HEK293 (cell line): ENCODE measurements at regions not wholly inside any gene's neighbourhood (a gene's known extent, or its start where the extent isn't known, plus 50 kb on each side); places are given as distances from the start of the nearest gene placed in this dataset.

Source experiments
- CTCF ChIA-PET: fragments of 350-600 bp; formaldehyde crosslinking; extraction: SDS; loops from one replicate; lab custom pipeline; 2021; ENCODE audit warnings: antibody characterized with exemption; lab: Yijun Ruan, JAX
- POLR2A ChIA-PET: fragments of 300-600 bp; formaldehyde crosslinking; extraction: SDS; loops from one replicate; lab custom pipeline; 2020; ENCODE audit warnings: antibody characterized with exemption, inconsistent platforms; lab: Yijun Ruan, JAX
- H3K27ac ChIP-seq: fragments of 200-500 bp; sonication (Bioruptor generic); 2 replicates; pipeline ENCODE4 v1.5.1; 2014; ENCODE audit warnings: low read depth, low read length, control low read depth, inconsistent platforms; ENCODE audit errors: extremely low read depth
- H3K36me3 ChIP-seq, 2 experiments: fragments of 200-500 bp in 1 of 2; sonication (Bioruptor generic) in 1 of 2; 1 replicate in 1 of 2; 2 replicates in 1 of 2; pipeline ENCODE4 v1.5.1; 2014 to 2017; ENCODE audit warnings: inconsistent platforms in 2 of 2, low read length in 2 of 2; ENCODE audit not compliant: control insufficient read depth in 2 of 2, insufficient read depth in 1 of 2
- H3K4me1 ChIP-seq: fragments of 200-500 bp; sonication (Bioruptor generic); 2 replicates; pipeline ENCODE4 v1.5.1; 2014; ENCODE audit warnings: mild to moderate bottlenecking, low read length, inconsistent platforms; ENCODE audit not compliant: control insufficient read depth, insufficient read depth
- H3K4me3 ChIP-seq: 2 replicates; pipeline ENCODE4 v1.5.1; 2011; ENCODE audit warnings: low read depth, mild to moderate bottlenecking, control low read depth, low read length, moderate library complexity
- H3K9me3 ChIP-seq: fragments of 200-500 bp; sonication (Bioruptor generic); 2 replicates; pipeline ENCODE4 v1.5.1; 2014; ENCODE audit warnings: low read depth, low read length, inconsistent platforms; ENCODE audit not compliant: control insufficient read depth, insufficient read depth
- AEBP2 ChIP-seq: fragments of 450-650 bp; formaldehyde crosslinking; IDR thresholded peaks from 2 replicates; pipeline ENCODE4 v1.5.1; 2016; ENCODE audit warnings: missing biosample characterization, missing genetic modification characterization, borderline replicate concordance
- ELK4 ChIP-seq: IDR thresholded peaks from 2 replicates; pipeline ENCODE4 v1.6.1; 2011; ENCODE audit warnings: mild to moderate bottlenecking, low read depth, low read length, borderline replicate concordance
- GLI4 ChIP-seq: fragments of 450-650 bp; formaldehyde crosslinking; IDR thresholded peaks from 2 replicates; pipeline ENCODE4 v1.5.1; 2016; ENCODE audit warnings: missing biosample characterization, missing genetic modification characterization
- INSM2 ChIP-seq: fragments of 450-650 bp; formaldehyde crosslinking; IDR thresholded peaks from 2 replicates; pipeline ENCODE4 v1.5.1; 2016; ENCODE audit warnings: missing biosample characterization, missing genetic modification characterization
- SP3 ChIP-seq: fragments of 450-650 bp; formaldehyde crosslinking; IDR thresholded peaks from 2 replicates; pipeline ENCODE4 v1.5.1; 2016; ENCODE audit warnings: missing biosample characterization, missing genetic modification characterization
- ZNF10 ChIP-seq: fragments of 450-650 bp; formaldehyde crosslinking; IDR thresholded peaks from 2 replicates; pipeline ENCODE4 v1.5.1; 2017; ENCODE audit warnings: missing biosample characterization, missing genetic modification characterization
- ZNF140 ChIP-seq: fragments of 450-650 bp; formaldehyde crosslinking; IDR thresholded peaks from 2 replicates; pipeline ENCODE4 v1.5.1; 2016; ENCODE audit warnings: missing biosample characterization, missing genetic modification characterization
- ZNF174 ChIP-seq: fragments of 450-650 bp; formaldehyde crosslinking; IDR thresholded peaks from 2 replicates; pipeline ENCODE4 v1.5.0; 2017; ENCODE audit warnings: missing biosample characterization, mild to moderate bottlenecking, missing genetic modification characterization
- ZNF26 ChIP-seq: fragments of 450-650 bp; formaldehyde crosslinking; IDR thresholded peaks from 2 replicates; pipeline ENCODE4 v1.5.1; 2016; ENCODE audit warnings: missing biosample characterization, missing genetic modification characterization
- ZNF530 ChIP-seq: fragments of 450-650 bp; formaldehyde crosslinking; IDR thresholded peaks from 2 replicates; pipeline ENCODE4 v1.5.1; 2016; ENCODE audit warnings: low read depth, missing biosample characterization, missing genetic modification characterization
- ZNF571 ChIP-seq: fragments of 450-650 bp; formaldehyde crosslinking; IDR thresholded peaks from 2 replicates; pipeline ENCODE4 v1.5.0; 2017; ENCODE audit warnings: missing biosample characterization, missing genetic modification characterization
- ZNF664 ChIP-seq: fragments of 450-650 bp; formaldehyde crosslinking; IDR thresholded peaks from 2 replicates; pipeline ENCODE4 v1.5.1; 2016; ENCODE audit warnings: missing biosample characterization, missing genetic modification characterization
- ZNF777 ChIP-seq: fragments of 450-650 bp; formaldehyde crosslinking; IDR thresholded peaks from 2 replicates; pipeline ENCODE4 v1.5.1; 2017; ENCODE audit warnings: missing biosample characterization, missing genetic modification characterization, borderline replicate concordance
- ZNF837 ChIP-seq: fragments of 450-650 bp; formaldehyde crosslinking; IDR thresholded peaks from 2 replicates; pipeline ENCODE4 v1.5.1; 2016; ENCODE audit warnings: missing biosample characterization, missing genetic modification characterization

GRCh38 chr1:88060112-88060673, 623.9 kb upstream of the PKN2 start:
- no peak for TF ChIP-seq AEBP2 (tag by site-specific recombination)
- no peak for TF ChIP-seq ZNF140 (tag by site-specific recombination)
- Histone ChIP-seq H3K36me3 (no peaks in the 10 kb centered on the region), H3K27ac (no peak overlapping the region), H3K4me3 (no peak overlapping the region), H3K9me3 (no peaks in the 10 kb centered on the region), H3K4me1 (no peaks in the 10 kb centered on the region)
- CTCF ChIA-PET = interaction anchor here (0.8 to 3.6 kb wide), 9 partner anchors 8 to 775 kb away, joined by 3 to 12 read pairs (median 3); no protein-coding TSS in a partner anchor
- POLR2A ChIA-PET = no interaction called here

GRCh38 chr1:88060750-88061491, 623.2 kb upstream of the PKN2 start:
- TF ChIP-seq ZNF530 (tag by site-specific recombination) (no peak), ZNF26 (tag by site-specific recombination) (no peak), ZNF10 (tag by site-specific recombination) (no peak), ZNF777 (tag by site-specific recombination) (no peak), INSM2 (tag by site-specific recombination) (no peak), ZNF664 (no peak), ELK4 (no peak), GLI4 (tag by site-specific recombination) (no peak), SP3 (tag by site-specific recombination) (no peak), ZNF837 (tag by site-specific recombination) (no peak), ZNF174 (tag by site-specific recombination) (no peak), ZNF571 (no peak)
- Histone ChIP-seq H3K9me3 (no peaks in the 10 kb centered on the region), H3K36me3 (no peaks in the 10 kb centered on the region), H3K27ac (no peak overlapping the region), H3K4me1 (no peaks in the 10 kb centered on the region), H3K4me3 (no peak overlapping the region)
- ChIA-PET POLR2A (no interaction called here), CTCF (interaction anchor here (0.7 to 3.6 kb wide), 13 partner anchors 9 to 932 kb away, joined by 3 to 12 read pairs (median 3); no protein-coding TSS in a partner anchor)
